NCI-H146 (cell line): ENCODE measurements at regions not wholly inside any gene's neighbourhood (a gene's known extent, or its start where the extent isn't known, plus 50 kb on each side); places are given as distances from the start of the nearest gene placed in this dataset.
"Not testable (repeated sequence)": the region's sequence is repeated elsewhere in the genome, so short reads cannot be mapped to it uniquely, and the experiment has no call there.

ENCODE experiments used
- DNase-seq: peaks from one replicate; lab custom pipeline; 2025; lab: John Stamatoyannopoulos, UW

GRCh38 chrX:13955975-13956374, 73.7 kb downstream of the GEMIN8 start:
- no peak for DNase-seq

GRCh38 chrX:13955095-13955647, 74.5 kb downstream of the GEMIN8 start:
- DNase-seq = no peak

GRCh38 chrX:13952581-13952980, 77.1 kb downstream of the GEMIN8 start:
- peak; percentile 20 for DNase-seq

- not testable (repeated sequence) for DNase-seq
Observed at GRCh38 chrX:13946223-13946622, 83.5 kb downstream of the GEMIN8 start.

GRCh38 chrX:13945787-13946186, 83.9 kb downstream of the GEMIN8 start:
- not testable (repeated sequence) for DNase-seq

GRCh38 chrX:13940671-13941070, 89.0 kb downstream of the GEMIN8 start:
- DNase-seq = no peak

- DNase-seq = peak; percentile 31
Observed at GRCh38 chrX:13939741-13940597, 89.7 kb downstream of the GEMIN8 start.

GRCh38 chrX:13938829-13939530, 90.7 kb downstream of the GEMIN8 start:
- peak; percentile 41 for DNase-seq

- DNase-seq = peak; percentile 78
Observed at GRCh38 chrX:13938051-13938828, 91.5 kb downstream of the GEMIN8 start.

GRCh38 chrX:13937370-13938050, 92.2 kb downstream of the GEMIN8 start:
- peak; percentile 58 for DNase-seq

GRCh38 chrX:13936521-13937225, 93.0 kb downstream of the GEMIN8 start:
- DNase-seq = no peak

- DNase-seq = no peak
Observed at GRCh38 chrX:13934731-13935130, 95.0 kb downstream of the GEMIN8 start.

GRCh38 chrX:13933851-13934250, 95.8 kb downstream of the GEMIN8 start:
- DNase-seq = no peak

- no peak for DNase-seq
Observed at GRCh38 chrX:13933352-13933751, 96.3 kb downstream of the GEMIN8 start.

- DNase-seq = no peak
Observed at GRCh38 chrX:13932416-13932815, 97.3 kb downstream of the GEMIN8 start.

- no peak for DNase-seq
Observed at GRCh38 chrX:13927175-13927574, 102.5 kb downstream of the GEMIN8 start.

GRCh38 chrX:13923845-13924244, 105.8 kb downstream of the GEMIN8 start:
- DNase-seq = peak; percentile 92

GRCh38 chrX:13923289-13923688, 106.4 kb upstream of the GPM6B start:
- no peak for DNase-seq

- DNase-seq = no peak
Observed at GRCh38 chrX:13917507-13917906, 100.6 kb upstream of the GPM6B start.

- DNase-seq = no peak
Observed at GRCh38 chrX:13911586-13911985, 94.7 kb upstream of the GPM6B start.

- no peak for DNase-seq
Observed at GRCh38 chrX:13906093-13906492, 89.2 kb upstream of the GPM6B start.
